ENCODE measurements at regions not wholly inside any gene's neighbourhood (a gene's known extent, or its start where the extent isn't known, plus 50 kb on each side); places are given as distances from the start of the nearest gene placed in this dataset.

- H3K4me1 ChIP-seq: no peaks in the 10 kb centered on the region
- peaks cover 0 to 14% of the 10 kb centered on the region in 2 donors for H3K9me3 ChIP-seq
- no peak for DNase-seq
- no peaks in the 10 kb centered on the region for H3K27me3 ChIP-seq
- H3K27ac ChIP-seq: no peak overlapping the region
- no peak overlapping the region for H3K4me3 ChIP-seq
- intact Hi-C loops (cut with DNase I): no loop called here
- TF ChIP-seq CTCF (IDR thresholded peaks at IDR 0.05): no peak
- ATAC-seq: no peak
- H3K36me3 ChIP-seq: no peaks in the 10 kb centered on the region
Observed at GRCh38 chr3:32621466-32621865, 50.8 kb upstream of the DYNC1LI1 start.

GRCh38 chr3:32620611-32621310, 50.1 kb upstream of the DYNC1LI1 start:
- no peaks in the 10 kb centered on the region for H3K4me1 ChIP-seq
- ATAC-seq: no peak
- no peaks in the 10 kb centered on the region for H3K27me3 ChIP-seq
- no peaks in the 10 kb centered on the region for H3K36me3 ChIP-seq
- H3K4me3 ChIP-seq: no peak overlapping the region
- H3K9me3 ChIP-seq: peaks cover 0 to 14% of the 10 kb centered on the region in 2 donors
- intact Hi-C loops (cut with DNase I): no loop called here
- H3K27ac ChIP-seq: no peak overlapping the region
- peak in 2 of 4 donors; percentile 66 to 71 for DNase-seq
- no peak for TF ChIP-seq CTCF (IDR thresholded peaks at IDR 0.05)

Data from left lung (tissue), 4 donors.